ENCODE measurements at regions not wholly inside any gene's neighbourhood (a gene's known extent, or its start where the extent isn't known, plus 50 kb on each side); places are given as distances from the start of the nearest gene placed in this dataset.

GRCh38 chr5:50968356-50969149 is 302.1 kb downstream of the PARP8 start:
- Histone ChIP-seq H3K4me3 (peak overlapping the region in 1 of 2 donors; percentile 9), H3K27ac (no peak overlapping the region), H3K9me3 (no peaks in the 10 kb centered on the region), H3K36me3 (no peaks in the 10 kb centered on the region), H3K27me3 (peaks cover 3 to 76% of the 10 kb centered on the region in 2 donors), H3K4me1 (peaks cover 0 to 8% of the 10 kb centered on the region in 2 donors)
- DNase-seq = no peak
- no peak for TF ChIP-seq POLR2A (IDR thresholded peaks at IDR 0.05)
- TF ChIP-seq, protein P1, sequence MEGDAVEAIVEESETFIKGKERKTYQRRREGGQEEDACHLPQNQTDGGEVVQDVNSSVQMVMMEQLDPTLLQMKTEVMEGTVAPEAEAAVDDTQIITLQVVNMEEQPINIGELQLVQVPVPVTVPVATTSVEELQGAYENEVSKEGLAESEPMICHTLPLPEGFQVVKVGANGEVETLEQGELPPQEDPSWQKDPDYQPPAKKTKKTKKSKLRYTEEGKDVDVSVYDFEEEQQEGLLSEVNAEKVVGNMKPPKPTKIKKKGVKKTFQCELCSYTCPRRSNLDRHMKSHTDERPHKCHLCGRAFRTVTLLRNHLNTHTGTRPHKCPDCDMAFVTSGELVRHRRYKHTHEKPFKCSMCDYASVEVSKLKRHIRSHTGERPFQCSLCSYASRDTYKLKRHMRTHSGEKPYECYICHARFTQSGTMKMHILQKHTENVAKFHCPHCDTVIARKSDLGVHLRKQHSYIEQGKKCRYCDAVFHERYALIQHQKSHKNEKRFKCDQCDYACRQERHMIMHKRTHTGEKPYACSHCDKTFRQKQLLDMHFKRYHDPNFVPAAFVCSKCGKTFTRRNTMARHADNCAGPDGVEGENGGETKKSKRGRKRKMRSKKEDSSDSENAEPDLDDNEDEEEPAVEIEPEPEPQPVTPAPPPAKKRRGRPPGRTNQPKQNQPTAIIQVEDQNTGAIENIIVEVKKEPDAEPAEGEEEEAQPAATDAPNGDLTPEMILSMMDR (IDR thresholded peaks at IDR 0.05) = no peak
- intact Hi-C loops (cut with DNase I; ENCODE audit: low total_unique reads) = no loop called here

- H3K9me3 ChIP-seq = no peaks in the 10 kb centered on the region
- DNase-seq = no peak
- H3K4me3 ChIP-seq = peak overlapping the region in 1 of 2 donors; percentile 9
- intact Hi-C loops (cut with DNase I; ENCODE audit: low total_unique reads) = no loop called here
- H3K4me1 ChIP-seq = no peaks in the 10 kb centered on the region
- no peaks in the 10 kb centered on the region for H3K36me3 ChIP-seq
- peaks cover 3 to 68% of the 10 kb centered on the region in 2 donors for H3K27me3 ChIP-seq
- no peak overlapping the region for H3K27ac ChIP-seq
- TF ChIP-seq, protein P1 (IDR thresholded peaks at IDR 0.05) = no peak
Measured at GRCh38 chr5:50969151-50970031, 303.0 kb downstream of the PARP8 start.

DNA sequence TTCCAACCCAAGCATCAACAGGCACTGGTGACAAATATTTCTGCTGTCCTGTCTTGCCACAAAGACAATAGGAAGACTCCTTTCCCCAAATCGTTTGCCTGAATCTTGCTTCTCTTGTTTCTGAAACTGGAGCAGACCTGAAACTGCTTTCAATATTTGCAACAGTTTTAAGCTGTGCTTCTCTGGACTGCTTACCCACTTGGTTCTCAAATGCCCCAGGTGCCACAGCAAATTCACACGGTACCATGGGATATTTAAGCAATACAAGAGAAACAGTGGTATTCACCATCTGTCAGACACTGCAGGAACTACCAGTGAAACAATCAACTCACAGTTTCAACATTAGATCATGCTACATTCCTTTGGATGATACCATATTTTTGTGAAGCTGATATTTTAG is 309.4 kb downstream of the PARP8 start:
- TF ChIP-seq, protein P1 (IDR thresholded peaks at IDR 0.05) = no peak
- TF ChIP-seq POLR2A (IDR thresholded peaks at IDR 0.05) = no peak

GRCh38 chr5:50978924-50979323 is 312.5 kb downstream of the PARP8 start:
- no peak for TF ChIP-seq POLR2A (IDR thresholded peaks at IDR 0.05)
- TF ChIP-seq, protein P1 (IDR thresholded peaks at IDR 0.05) = no peak
- intact Hi-C loops (cut with DNase I; ENCODE audit: low total_unique reads) = no loop called here
- Histone ChIP-seq H3K27ac (no peak overlapping the region), H3K27me3 (no peaks in the 10 kb centered on the region), H3K9me3 (no peaks in the 10 kb centered on the region), H3K4me3 (no peak overlapping the region), H3K36me3 (no peaks in the 10 kb centered on the region), H3K4me1 (no peaks in the 10 kb centered on the region)
- DNase-seq = no peak

More for the DNA sequence above, 309.4 kb downstream of the PARP8 start:
- no peak overlapping the region for H3K4me3 ChIP-seq
- no peak for DNase-seq
- intact Hi-C loops (cut with DNase I; ENCODE audit: low total_unique reads) = no loop called here
- no peaks in the 10 kb centered on the region for H3K36me3 ChIP-seq
- peaks cover 0 to 10% of the 10 kb centered on the region in 2 donors for H3K27me3 ChIP-seq
- no peaks in the 10 kb centered on the region for H3K9me3 ChIP-seq
- no peaks in the 10 kb centered on the region for H3K4me1 ChIP-seq
- no peak overlapping the region for H3K27ac ChIP-seq

DNA sequence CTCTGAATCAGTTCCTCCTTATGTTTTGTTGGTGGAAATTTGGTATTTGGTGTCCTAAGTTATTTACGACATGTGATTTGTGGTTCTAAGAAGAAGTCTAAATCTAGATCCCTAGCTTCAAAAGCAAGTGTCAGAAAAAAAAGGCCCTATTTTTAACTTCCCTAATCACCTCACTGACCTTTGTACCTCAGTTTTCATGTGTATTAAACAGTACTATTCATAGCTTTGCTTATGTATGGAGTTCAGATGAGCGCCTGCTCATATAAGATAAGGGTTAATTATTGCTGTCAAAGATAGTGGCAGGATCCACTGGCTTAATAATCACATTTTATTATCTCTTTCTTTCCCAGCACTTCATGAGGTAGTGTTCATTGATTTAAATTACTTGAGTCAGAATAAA is 318.2 kb downstream of the PARP8 start:
- Histone ChIP-seq H3K9me3 (no peaks in the 10 kb centered on the region), H3K27ac (no peak overlapping the region), H3K4me1 (no peaks in the 10 kb centered on the region), H3K4me3 (no peak overlapping the region), H3K27me3 (no peaks in the 10 kb centered on the region), H3K36me3 (no peaks in the 10 kb centered on the region)
- TF ChIP-seq, protein P1 (IDR thresholded peaks at IDR 0.05) = no peak
- TF ChIP-seq POLR2A (IDR thresholded peaks at IDR 0.05) = no peak
- intact Hi-C loops (cut with DNase I; ENCODE audit: low total_unique reads) = no loop called here
- DNase-seq = no peak

All from uterus (tissue), 3 donors.